Gastroesophageal sphincter (tissue), 3 donors: ENCODE measurements at regions not wholly inside any gene's neighbourhood (a gene's known extent, or its start where the extent isn't known, plus 50 kb on each side); places are given as distances from the start of the nearest gene placed in this dataset.

Experiments
- CTCF ChIP-seq, 4 experiments: fragments of 200-600 bp in 2 of 4; fragments of 450-650 bp in 2 of 4; sonication (generic) in 1 of 4; IDR thresholded peaks; one replicate each; pipeline ENCODE4 v1.5.1; 2017 to 2019; ENCODE audit warnings: antibody characterized with exemption in 4 of 4, mild to moderate bottlenecking in 2 of 4, moderate library complexity in 2 of 4
- POLR2A ChIP-seq, 2 donors: fragments of 450-650 bp; IDR thresholded peaks; one replicate each; pipeline ENCODE4 v1.6.1; 2017; ENCODE audit warnings: antibody characterized with exemption in 2 of 2, mild to moderate bottlenecking in 2 of 2, moderate library complexity in 1 of 2

- no peak for TF ChIP-seq CTCF (IDR thresholded peaks at IDR 0.05)
- no peak for TF ChIP-seq POLR2A (IDR thresholded peaks at IDR 0.05)
Measured at GRCh38 chr10:29712108-29712507, 77.3 kb upstream of the SVIL start.
